HAP-1 (cell line): ENCODE measurements at regions not wholly inside any gene's neighbourhood (a gene's known extent, or its start where the extent isn't known, plus 50 kb on each side); places are given as distances from the start of the nearest gene placed in this dataset.

Source experiments
- DNase-seq, 2 experiments: peaks; one replicate each; pipeline ENCODE4 v3.0.0-alpha.2; 2016 to 2020; ENCODE audit warnings: low spot score in 2 of 2
- H3K27me3 ChIP-seq: fragments of 250-450 bp; sonication (Bioruptor Pico); 2 replicates; pipeline ENCODE4 v1.5.1; 2020; ENCODE audit warnings: low read depth, mild to moderate bottlenecking, moderate library complexity
- H3K36me3 ChIP-seq: fragments of 250-450 bp; sonication (Bioruptor Pico); replicated peaks from 2 replicates; pipeline ENCODE4 v1.5.1; 2020; ENCODE audit warnings: mild to moderate bottlenecking
- H3K4me1 ChIP-seq: fragments of 250-450 bp; sonication (Bioruptor Pico); 2 replicates; pipeline ENCODE4 v1.5.1; 2020; ENCODE audit warnings: mild to moderate bottlenecking
- H3K4me3 ChIP-seq: fragments of 250-450 bp; sonication (Bioruptor Pico); 2 replicates; pipeline ENCODE4 v1.5.1; 2020; ENCODE audit warnings: mild to moderate bottlenecking, moderate library complexity
- H3K9me3 ChIP-seq: fragments of 250-450 bp; sonication (Bioruptor Pico); 2 replicates; pipeline ENCODE4 v1.5.1; 2020; ENCODE audit warnings: mild to moderate bottlenecking, moderate library complexity
- in situ Hi-C: fragments of 300-500 bp; cut with MboI; formaldehyde crosslinking; loops from 3 replicates; pipeline ENCODE4 v1.14.3; 2020; ENCODE audit warnings: low sequenced_read_pairs, inconsistent platforms, mixed read lengths

GRCh38 chr9:88052321-88052965, 78.1 kb upstream of the CDK20 start:
- in situ Hi-C loops: no loop called here
- no peak overlapping the region for H3K4me3 ChIP-seq
- H3K27me3 ChIP-seq: no peaks in the 10 kb centered on the region
- H3K9me3 ChIP-seq: no peaks in the 10 kb centered on the region
- no peak for DNase-seq
- H3K4me1 ChIP-seq: no peaks in the 10 kb centered on the region
- H3K36me3 ChIP-seq: no peaks in the 10 kb centered on the region

- Histone ChIP-seq H3K36me3 (no peaks in the 10 kb centered on the region), H3K9me3 (no peaks in the 10 kb centered on the region), H3K4me1 (no peaks in the 10 kb centered on the region), H3K4me3 (no peak overlapping the region), H3K27me3 (no peaks in the 10 kb centered on the region)
- in situ Hi-C loops: no loop called here
- DNase-seq: no peak
These were observed 76.8 kb upstream of the CDK20 start for GRCh38 chr9:88051138-88051537.

GRCh38 chr9:88049677-88050307, 75.5 kb upstream of the CDK20 start:
- Histone ChIP-seq H3K4me1 (no peaks in the 10 kb centered on the region), H3K9me3 (no peaks in the 10 kb centered on the region), H3K4me3 (no peak overlapping the region), H3K36me3 (no peaks in the 10 kb centered on the region), H3K27me3 (no peaks in the 10 kb centered on the region)
- DNase-seq: no peak
- in situ Hi-C loops: no loop called here

- no peaks in the 10 kb centered on the region for H3K36me3 ChIP-seq
- H3K4me3 ChIP-seq: no peak overlapping the region
- H3K27me3 ChIP-seq: no peaks in the 10 kb centered on the region
- no peaks in the 10 kb centered on the region for H3K4me1 ChIP-seq
- DNase-seq: no peak
- no peaks in the 10 kb centered on the region for H3K9me3 ChIP-seq
- in situ Hi-C loops: no loop called here
These were observed 72.2 kb upstream of the CDK20 start for GRCh38 chr9:88046542-88046941.

GRCh38 chr9:88045686-88046085, 71.4 kb upstream of the CDK20 start:
- DNase-seq: no peak
- no peaks in the 10 kb centered on the region for H3K36me3 ChIP-seq
- in situ Hi-C loops: no loop called here

GRCh38 chr9:88044200-88044599, 69.9 kb upstream of the CDK20 start:
- Histone ChIP-seq H3K27me3 (no peaks in the 10 kb centered on the region), H3K9me3 (no peaks in the 10 kb centered on the region), H3K4me1 (no peaks in the 10 kb centered on the region), H3K4me3 (no peak overlapping the region), H3K36me3 (no peaks in the 10 kb centered on the region)
- in situ Hi-C loops: no loop called here
- DNase-seq: no peak

More at GRCh38 chr9:88045686-88046085, 71.4 kb upstream of the CDK20 start:
- Histone ChIP-seq H3K27me3 (no peaks in the 10 kb centered on the region), H3K4me3 (no peak overlapping the region), H3K4me1 (no peaks in the 10 kb centered on the region), H3K9me3 (no peaks in the 10 kb centered on the region)

GRCh38 chr9:88043647-88044046, 69.3 kb upstream of the CDK20 start:
- no peak for DNase-seq
- Histone ChIP-seq H3K27me3 (no peaks in the 10 kb centered on the region), H3K9me3 (no peaks in the 10 kb centered on the region), H3K36me3 (no peaks in the 10 kb centered on the region), H3K4me1 (no peaks in the 10 kb centered on the region), H3K4me3 (no peak overlapping the region)
- in situ Hi-C loops: no loop called here

- no peak overlapping the region for H3K4me3 ChIP-seq
- H3K4me1 ChIP-seq: no peaks in the 10 kb centered on the region
- DNase-seq: no peak
- no peaks in the 10 kb centered on the region for H3K27me3 ChIP-seq
- no peaks in the 10 kb centered on the region for H3K36me3 ChIP-seq
- H3K9me3 ChIP-seq: no peaks in the 10 kb centered on the region
- in situ Hi-C loops: no loop called here
These were observed 67.1 kb upstream of the CDK20 start for GRCh38 chr9:88041447-88041846.

- in situ Hi-C loops: no loop called here
- no peak for DNase-seq
- H3K4me3 ChIP-seq: no peak overlapping the region
- no peaks in the 10 kb centered on the region for H3K4me1 ChIP-seq
- H3K9me3 ChIP-seq: no peaks in the 10 kb centered on the region
- no peaks in the 10 kb centered on the region for H3K27me3 ChIP-seq
- no peaks in the 10 kb centered on the region for H3K36me3 ChIP-seq
These were observed 63.0 kb upstream of the CDK20 start for GRCh38 chr9:88037285-88037845.

- H3K27me3 ChIP-seq: no peaks in the 10 kb centered on the region
- H3K4me3 ChIP-seq: no peak overlapping the region
- H3K4me1 ChIP-seq: no peaks in the 10 kb centered on the region
- in situ Hi-C loops: no loop called here
- DNase-seq: no peak
- H3K36me3 ChIP-seq: no peaks in the 10 kb centered on the region
- no peaks in the 10 kb centered on the region for H3K9me3 ChIP-seq
These were observed 60.6 kb upstream of the CDK20 start for GRCh38 chr9:88034964-88035363.

GRCh38 chr9:88033359-88033702, 59.0 kb upstream of the CDK20 start:
- no peaks in the 10 kb centered on the region for H3K4me1 ChIP-seq
- H3K36me3 ChIP-seq: no peaks in the 10 kb centered on the region
- no peaks in the 10 kb centered on the region for H3K9me3 ChIP-seq
- DNase-seq: no peak
- H3K4me3 ChIP-seq: no peak overlapping the region
- no peaks in the 10 kb centered on the region for H3K27me3 ChIP-seq
- in situ Hi-C loops: no loop called here

GRCh38 chr9:88028338-88028737, 54.0 kb upstream of the CDK20 start:
- H3K4me1 ChIP-seq: no peaks in the 10 kb centered on the region
- H3K9me3 ChIP-seq: no peaks in the 10 kb centered on the region
- no peak overlapping the region for H3K4me3 ChIP-seq
- no peaks in the 10 kb centered on the region for H3K36me3 ChIP-seq
- no peaks in the 10 kb centered on the region for H3K27me3 ChIP-seq
- DNase-seq: no peak
- in situ Hi-C loops: no loop called here

- in situ Hi-C loops: no loop called here
- no peaks in the 10 kb centered on the region for H3K27me3 ChIP-seq
- DNase-seq: peak; percentile 4 to 9
- H3K36me3 ChIP-seq: no peaks in the 10 kb centered on the region
- no peaks in the 10 kb centered on the region for H3K4me1 ChIP-seq
- no peaks in the 10 kb centered on the region for H3K9me3 ChIP-seq
- no peak overlapping the region for H3K4me3 ChIP-seq
These were observed 51.8 kb upstream of the CDK20 start for GRCh38 chr9:88026118-88026479.

GRCh38 chr9:88025411-88026117, 51.2 kb upstream of the CDK20 start:
- no peak for DNase-seq

More at GRCh38 chr9:88025411-88026117, 51.2 kb upstream of the CDK20 start:
- no peaks in the 10 kb centered on the region for H3K4me1 ChIP-seq
- no peaks in the 10 kb centered on the region for H3K9me3 ChIP-seq
- H3K4me3 ChIP-seq: no peak overlapping the region
- no peaks in the 10 kb centered on the region for H3K27me3 ChIP-seq
- no peaks in the 10 kb centered on the region for H3K36me3 ChIP-seq
- in situ Hi-C loops: no loop called here
